ENCODE measurements at regions not wholly inside any gene's neighbourhood (a gene's known extent, or its start where the extent isn't known, plus 50 kb on each side); places are given as distances from the start of the nearest gene placed in this dataset.

DNA sequence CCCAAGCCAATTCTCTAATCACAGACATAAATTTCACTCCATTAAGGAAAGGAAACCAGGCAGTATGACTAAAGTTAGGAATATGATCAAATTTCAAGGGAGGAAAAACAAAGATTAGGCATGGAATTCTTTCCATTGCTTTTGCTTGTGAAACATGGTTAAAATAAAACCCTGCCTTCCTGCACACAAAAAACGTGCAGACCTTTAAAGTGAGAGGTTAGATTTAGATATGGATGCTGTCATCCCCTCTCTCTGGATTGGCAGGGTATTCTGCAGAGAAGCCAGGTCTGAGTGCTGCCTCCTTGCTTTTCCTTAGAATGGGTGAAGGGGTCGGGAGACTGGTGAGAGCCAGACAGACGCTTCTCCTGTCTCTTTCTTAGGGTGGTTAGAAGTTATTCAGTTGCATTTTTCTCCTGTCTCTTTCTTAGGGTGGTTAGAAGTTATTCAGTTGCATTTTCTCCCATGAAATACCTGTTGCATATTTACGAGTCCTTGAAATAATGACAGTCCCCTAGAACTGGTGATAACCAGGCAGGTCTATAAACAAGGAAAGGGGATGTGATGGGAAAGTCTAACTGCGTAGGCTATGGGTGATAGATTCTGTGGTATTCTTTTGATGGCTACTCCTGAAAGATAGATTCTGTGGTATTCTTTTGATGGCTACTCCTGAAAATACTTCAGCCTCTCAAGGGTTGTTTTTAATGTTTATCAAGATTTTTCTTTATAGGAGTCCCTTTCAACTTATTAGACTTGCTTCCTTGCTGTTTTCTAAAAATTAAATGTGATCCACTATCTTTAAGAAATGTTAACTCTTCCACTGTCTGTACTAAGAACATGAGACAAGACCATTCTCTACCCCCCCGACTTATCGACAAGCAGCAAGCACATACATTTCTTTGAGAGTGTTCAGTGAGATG lies 163.6 kb downstream of the SPRY1 start:
- Histone ChIP-seq H3K9me3 (no peaks in the 10 kb centered on the region), H3K4me2 (peak overlapping the region; percentile 61; the same call in 1 of the 2 replicates), H3K79me2 (ENCODE audit: insufficient read depth) (no peaks in the 10 kb centered on the region), H3K4me1 (ENCODE audit: control insufficient read depth in 1 of 2, insufficient read depth in 2 of 2, low read depth in 1 of 2, low read length in 1 of 2) (peaks cover 10 to 21% of the 10 kb centered on the region in 2 experiments), H3K9me2 (no peaks in the 10 kb centered on the region), H3K36me3 (replicated peaks in 1 of 2; ENCODE audit: control insufficient read depth in 1 of 2, insufficient read depth in 2 of 2, low read length in 1 of 2) (no peaks in the 10 kb centered on the region), H3K27ac (ENCODE audit: low read depth in 2 of 2, low read length in 1 of 2) (peak overlapping the region; percentile 51 to 53; a peak in 3 of 4 replicates), H4K20me1 (ENCODE audit: insufficient read depth) (no peaks in the 10 kb centered on the region), H2AFZ (ENCODE audit: low read depth) (peak overlapping the region; percentile 86), H3K9ac (no peak overlapping the region), H3F3A (replicated peaks; ENCODE audit: insufficient read depth) (peaks cover 5% of the 10 kb centered on the region), H3K27me3 (ENCODE audit: insufficient read depth) (no peaks in the 10 kb centered on the region), H3K4me3 (ENCODE audit: low read depth in 2 of 2, low read length in 1 of 2) (no peak overlapping the region)
- whole genome bisulfite sequencing (ENCODE audit: low lambda C conversion rate): 77% methylated on average over 7 of the region's 7 CpGs
- CTCF ChIA-PET: no interaction called here
- POLR2A ChIA-PET: no interaction called here
- no peak for DNase-seq
- TF ChIP-seq FOSL2 (IDR thresholded peaks at IDR 0.05; ENCODE audit: borderline replicate concordance, low read depth) (no peak), NRF1 (IDR thresholded peaks at IDR 0.05; ENCODE audit: low read depth, low read length) (no peak), TCF12 (IDR thresholded peaks at IDR 0.05) (peak; percentile 14; the same call in 1 of the 2 replicates), TEAD4 (IDR thresholded peaks at IDR 0.05; ENCODE audit: borderline replicate concordance, insufficient read depth) (0 out of 2 replicates have a peak, but pooled peaks have one; percentile 15)
- TF ChIP-seq, protein P1, sequence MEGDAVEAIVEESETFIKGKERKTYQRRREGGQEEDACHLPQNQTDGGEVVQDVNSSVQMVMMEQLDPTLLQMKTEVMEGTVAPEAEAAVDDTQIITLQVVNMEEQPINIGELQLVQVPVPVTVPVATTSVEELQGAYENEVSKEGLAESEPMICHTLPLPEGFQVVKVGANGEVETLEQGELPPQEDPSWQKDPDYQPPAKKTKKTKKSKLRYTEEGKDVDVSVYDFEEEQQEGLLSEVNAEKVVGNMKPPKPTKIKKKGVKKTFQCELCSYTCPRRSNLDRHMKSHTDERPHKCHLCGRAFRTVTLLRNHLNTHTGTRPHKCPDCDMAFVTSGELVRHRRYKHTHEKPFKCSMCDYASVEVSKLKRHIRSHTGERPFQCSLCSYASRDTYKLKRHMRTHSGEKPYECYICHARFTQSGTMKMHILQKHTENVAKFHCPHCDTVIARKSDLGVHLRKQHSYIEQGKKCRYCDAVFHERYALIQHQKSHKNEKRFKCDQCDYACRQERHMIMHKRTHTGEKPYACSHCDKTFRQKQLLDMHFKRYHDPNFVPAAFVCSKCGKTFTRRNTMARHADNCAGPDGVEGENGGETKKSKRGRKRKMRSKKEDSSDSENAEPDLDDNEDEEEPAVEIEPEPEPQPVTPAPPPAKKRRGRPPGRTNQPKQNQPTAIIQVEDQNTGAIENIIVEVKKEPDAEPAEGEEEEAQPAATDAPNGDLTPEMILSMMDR (IDR thresholded peaks at IDR 0.05): no peak
- TF ChIP-seq, protein P2, sequence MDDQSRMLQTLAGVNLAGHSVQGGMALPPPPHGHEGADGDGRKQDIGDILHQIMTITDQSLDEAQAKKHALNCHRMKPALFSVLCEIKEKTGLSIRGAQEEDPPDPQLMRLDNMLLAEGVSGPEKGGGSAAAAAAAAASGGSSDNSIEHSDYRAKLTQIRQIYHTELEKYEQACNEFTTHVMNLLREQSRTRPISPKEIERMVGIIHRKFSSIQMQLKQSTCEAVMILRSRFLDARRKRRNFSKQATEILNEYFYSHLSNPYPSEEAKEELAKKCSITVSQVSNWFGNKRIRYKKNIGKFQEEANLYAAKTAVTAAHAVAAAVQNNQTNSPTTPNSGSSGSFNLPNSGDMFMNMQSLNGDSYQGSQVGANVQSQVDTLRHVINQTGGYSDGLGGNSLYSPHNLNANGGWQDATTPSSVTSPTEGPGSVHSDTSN (IDR thresholded peaks at IDR 0.05): no peak

DNA sequence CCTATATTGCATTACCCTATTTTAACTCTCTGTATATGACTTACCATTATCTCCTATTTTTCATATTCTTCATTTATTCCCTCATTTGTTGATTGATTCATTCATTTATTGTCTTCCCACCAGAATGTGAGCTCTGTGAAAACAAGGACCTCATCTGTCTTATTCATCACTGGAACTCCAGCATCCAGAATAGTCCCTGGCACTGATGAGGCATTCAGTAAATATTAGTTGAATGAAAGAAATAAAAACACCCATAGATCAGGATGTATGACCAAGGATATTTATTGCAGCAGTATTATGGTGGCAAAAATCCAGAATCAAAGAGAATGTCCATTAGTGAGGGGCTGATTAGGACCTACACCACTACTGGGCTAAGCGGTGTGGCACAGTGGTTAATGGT lies 164.9 kb downstream of the SPRY1 start:
- H3K36me3 ChIP-seq (replicated peaks in 1 of 2; ENCODE audit: control insufficient read depth in 1 of 2, insufficient read depth in 2 of 2, low read length in 1 of 2): no peaks in the 10 kb centered on the region

More for the DNA sequence above, 164.9 kb downstream of the SPRY1 start:
- TF ChIP-seq, protein P3, sequence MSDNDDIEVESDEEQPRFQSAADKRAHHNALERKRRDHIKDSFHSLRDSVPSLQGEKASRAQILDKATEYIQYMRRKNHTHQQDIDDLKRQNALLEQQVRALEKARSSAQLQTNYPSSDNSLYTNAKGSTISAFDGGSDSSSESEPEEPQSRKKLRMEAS (IDR thresholded peaks at IDR 0.05; ENCODE audit: low read depth): no peak
- TF ChIP-seq YY1 (IDR thresholded peaks at IDR 0.05; ENCODE audit: low read depth) (no peak), TCF12 (IDR thresholded peaks at IDR 0.05) (no peak), NFIC (IDR thresholded peaks at IDR 0.05; ENCODE audit: borderline replicate concordance) (no peak), RCOR1 (IDR thresholded peaks at IDR 0.05; ENCODE audit: low read length) (no peak), TEAD4 (IDR thresholded peaks at IDR 0.05; ENCODE audit: borderline replicate concordance, insufficient read depth) (no peak), ELF1 (IDR thresholded peaks at IDR 0.05) (no peak)
- TF ChIP-seq, protein P4, sequence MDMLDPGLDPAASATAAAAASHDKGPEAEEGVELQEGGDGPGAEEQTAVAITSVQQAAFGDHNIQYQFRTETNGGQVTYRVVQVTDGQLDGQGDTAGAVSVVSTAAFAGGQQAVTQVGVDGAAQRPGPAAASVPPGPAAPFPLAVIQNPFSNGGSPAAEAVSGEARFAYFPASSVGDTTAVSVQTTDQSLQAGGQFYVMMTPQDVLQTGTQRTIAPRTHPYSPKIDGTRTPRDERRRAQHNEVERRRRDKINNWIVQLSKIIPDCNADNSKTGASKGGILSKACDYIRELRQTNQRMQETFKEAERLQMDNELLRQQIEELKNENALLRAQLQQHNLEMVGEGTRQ (IDR thresholded peaks at IDR 0.05; ENCODE audit: borderline replicate concordance, low read depth, low read length): no peak
- TF ChIP-seq, protein P2 (IDR thresholded peaks at IDR 0.05): no peak
- WGBS (ENCODE audit: low lambda C conversion rate): 19% methylated on average over 1 of the region's 1 CpG
- no peaks in the 10 kb centered on the region for H3K27me3 ChIP-seq (ENCODE audit: insufficient read depth)
- no peak overlapping the region for H3K27ac ChIP-seq (ENCODE audit: low read depth in 2 of 2, low read length in 1 of 2)
- no peak overlapping the region for H2AFZ ChIP-seq (ENCODE audit: low read depth)
- peaks cover 2 to 11% of the 10 kb centered on the region in 2 experiments; a peak in 2 of 4 replicates for H3K4me1 ChIP-seq (ENCODE audit: control insufficient read depth in 1 of 2, insufficient read depth in 2 of 2, low read depth in 1 of 2, low read length in 1 of 2)
- no peak overlapping the region for H3K4me3 ChIP-seq (ENCODE audit: low read depth in 2 of 2, low read length in 1 of 2)
- POLR2A ChIA-PET: no interaction called here
- H3K79me2 ChIP-seq (ENCODE audit: insufficient read depth): no peaks in the 10 kb centered on the region
- H3K9ac ChIP-seq: no peak overlapping the region
- DNase-seq: no peak
- H3F3A ChIP-seq (replicated peaks; ENCODE audit: insufficient read depth): peaks cover 5% of the 10 kb centered on the region
- no peaks in the 10 kb centered on the region for H3K9me3 ChIP-seq
- no peak overlapping the region for H3K4me2 ChIP-seq
- no peaks in the 10 kb centered on the region for H4K20me1 ChIP-seq (ENCODE audit: insufficient read depth)
- H3K9me2 ChIP-seq: no peaks in the 10 kb centered on the region
- CTCF ChIA-PET: no interaction called here

All from SK-N-SH (cell line).